GM23248 (cell line): ENCODE measurements at regions not wholly inside any gene's neighbourhood (a gene's known extent, or its start where the extent isn't known, plus 50 kb on each side); places are given as distances from the start of the nearest gene placed in this dataset.

Experiments used
- DNase-seq: peaks from one replicate; pipeline ENCODE4 v3.0.0-alpha.2; 2015
- H2AFZ ChIP-seq: fragments of 200-600 bp; sonication (generic); 2 replicates; pipeline ENCODE4 v1.6.1; 2016; ENCODE audit warnings: antibody characterized with exemption
- H3F3A ChIP-seq: fragments of 200-600 bp; sonication (generic); 2 replicates; pipeline ENCODE4 v1.6.1; 2016; ENCODE audit warnings: mild to moderate bottlenecking, antibody characterized with exemption, mixed run types; ENCODE audit not compliant: insufficient read depth
- H3K27ac ChIP-seq: fragments of 200-600 bp; sonication (generic); 2 replicates; pipeline ENCODE4 v1.5.1; 2016; ENCODE audit warnings: mild to moderate bottlenecking
- H3K27me3 ChIP-seq: fragments of 200-600 bp; sonication (generic); replicated peaks from 2 replicates; pipeline ENCODE4 v1.6.1; 2016; ENCODE audit warnings: mild to moderate bottlenecking; ENCODE audit not compliant: insufficient read depth
- H3K36me3 ChIP-seq: fragments of 200-600 bp; sonication (generic); 2 replicates; pipeline ENCODE4 v1.6.1; 2016; ENCODE audit warnings: low read depth, mild to moderate bottlenecking
- H3K4me1 ChIP-seq: fragments of 200-600 bp; sonication (generic); 2 replicates; pipeline ENCODE4 v1.6.1; 2016; ENCODE audit warnings: mild to moderate bottlenecking; ENCODE audit not compliant: insufficient read depth
- H3K4me2 ChIP-seq: fragments of 200-600 bp; sonication (generic); one replicate; pipeline ENCODE4 v1.6.1; 2016; ENCODE audit warnings: mild to moderate bottlenecking; ENCODE audit not compliant: unreplicated experiment
- H3K4me3 ChIP-seq: fragments of 200-600 bp; sonication (generic); 2 replicates; pipeline ENCODE4 v1.5.1; 2016; ENCODE audit warnings: mild to moderate bottlenecking
- H3K79me2 ChIP-seq: fragments of 200-600 bp; sonication (generic); 2 replicates; pipeline ENCODE4 v1.6.1; 2016; ENCODE audit warnings: mild to moderate bottlenecking; ENCODE audit not compliant: insufficient read depth
- H3K9ac ChIP-seq: fragments of 200-600 bp; sonication (generic); 2 replicates; pipeline ENCODE4 v1.6.1; 2016; ENCODE audit warnings: mild to moderate bottlenecking
- H3K9me2 ChIP-seq: fragments of 200-600 bp; sonication (generic); 2 replicates; pipeline ENCODE4 v1.6.1; 2016; ENCODE audit warnings: mixed run types, mild to moderate bottlenecking, moderate library complexity; ENCODE audit not compliant: insufficient read depth
- H3K9me3 ChIP-seq: fragments of 200-600 bp; sonication (generic); one replicate; pipeline ENCODE4 v1.6.1; 2017; ENCODE audit warnings: low read depth
- H4K20me1 ChIP-seq: fragments of 200-600 bp; sonication (generic); 2 replicates; pipeline ENCODE4 v1.6.0; 2016; ENCODE audit not compliant: insufficient read depth
- EZH2 ChIP-seq: fragments of 200-600 bp; sonication (generic); IDR thresholded peaks from 2 replicates; pipeline ENCODE4 v1.6.1; 2018; ENCODE audit warnings: antibody characterized with exemption, mild to moderate bottlenecking; ENCODE audit not compliant: insufficient read depth, poor library complexity, severe bottlenecking
- EZH2phosphoT487 ChIP-seq: fragments of 200-600 bp; sonication (generic); IDR thresholded peaks from 2 replicates; pipeline ENCODE4 v1.6.1; 2018; ENCODE audit warnings: antibody characterized with exemption, moderate library complexity, mild to moderate bottlenecking, low read depth; ENCODE audit not compliant: insufficient read depth
- WGBS, 2 experiments: methylation state at CpG; one replicate each; pipeline ENCODE4 v1.1.6; 2015 to 2017; ENCODE audit warnings: low lambda C conversion rate in 2 of 2, low coverage in 1 of 2; ENCODE audit errors: missing lambda C conversion rate in 2 of 2; 5-methylcytosine and 5-hydroxymethylcytosine counted together
- in situ Hi-C: fragments of 300-500 bp; cut with MboI; formaldehyde crosslinking; loops from 2 replicates; pipeline ENCODE4 v1.15.0; 2020

DNA sequence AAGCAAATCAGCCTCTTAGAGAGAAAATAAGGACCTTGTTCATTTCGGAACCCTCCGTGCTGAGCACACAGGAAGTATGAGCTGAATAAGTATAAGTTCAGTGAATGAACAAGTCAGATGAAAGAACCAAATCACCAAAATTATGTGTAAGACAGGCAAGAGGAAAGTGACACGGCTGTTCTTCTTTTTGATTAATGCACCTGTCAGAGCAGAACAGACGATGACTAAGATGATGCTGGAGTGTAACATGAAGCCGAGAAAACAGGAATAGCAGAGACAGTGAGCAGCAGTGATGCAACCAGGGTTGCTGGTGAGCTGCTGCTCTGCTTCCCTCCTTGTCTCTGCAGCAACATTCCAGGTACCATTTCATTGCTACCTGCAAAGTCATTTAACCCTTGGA, 861.1 kb downstream of the GALC start:
- no peak overlapping the region for H3K4me2 ChIP-seq
- peaks cover 14% of the 10 kb centered on the region; the same call in 1 of the 2 replicates for H3F3A ChIP-seq
- DNase-seq, result peak; percentile 41
- no peaks in the 10 kb centered on the region for H3K4me1 ChIP-seq
- 41 to 42% methylated on average over 5 of the region's 5 CpGs for WGBS, 2 experiments
- H3K4me3 ChIP-seq, result no peak overlapping the region
- H3K36me3 ChIP-seq, result no peaks in the 10 kb centered on the region
- H3K9me2 ChIP-seq, result no peaks in the 10 kb centered on the region
- H3K9me3 ChIP-seq, result no peaks in the 10 kb centered on the region
- H3K27me3 ChIP-seq, result no peaks in the 10 kb centered on the region
- no peak for TF ChIP-seq EZH2phosphoT487
- TF ChIP-seq EZH2, result no peak
- no peak overlapping the region for H3K27ac ChIP-seq
- H2AFZ ChIP-seq, result no peak overlapping the region
- in situ Hi-C loops, result no loop called here
- H3K79me2 ChIP-seq, result no peaks in the 10 kb centered on the region
- no peaks in the 10 kb centered on the region for H4K20me1 ChIP-seq
- H3K9ac ChIP-seq, result no peak overlapping the region

DNA sequence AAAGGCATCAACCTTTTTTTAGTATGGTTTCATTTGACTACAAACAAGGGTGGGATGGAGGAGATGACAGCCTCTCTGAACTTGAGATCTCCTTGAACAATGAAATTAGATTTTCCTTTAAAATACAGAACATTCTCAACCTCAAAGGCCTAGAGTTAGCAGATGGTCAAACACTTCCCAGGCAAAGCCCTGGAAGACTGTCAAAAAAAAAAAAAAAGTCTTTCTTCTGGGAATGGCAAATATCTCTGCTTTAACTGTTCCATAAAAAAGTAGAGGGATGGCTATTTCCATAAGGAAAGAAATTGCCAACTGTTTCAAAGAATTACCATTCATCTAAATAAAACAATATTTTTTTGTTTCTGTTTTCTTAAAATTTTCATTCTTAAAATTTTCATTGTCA, 870.8 kb downstream of the GALC start:
- H3K27me3 ChIP-seq, result no peaks in the 10 kb centered on the region
- in situ Hi-C loops, result no loop called here
- no peak overlapping the region for H3K9ac ChIP-seq
- no peak for TF ChIP-seq EZH2phosphoT487
- no peak for TF ChIP-seq EZH2
- H3K4me3 ChIP-seq, result no peak overlapping the region
- no peaks in the 10 kb centered on the region for H3K9me3 ChIP-seq
- H2AFZ ChIP-seq, result no peak overlapping the region
- H3F3A ChIP-seq, result no peaks in the 10 kb centered on the region
- H3K4me2 ChIP-seq, result no peak overlapping the region
- H4K20me1 ChIP-seq, result no peaks in the 10 kb centered on the region
- DNase-seq, result no peak
- no peak overlapping the region for H3K27ac ChIP-seq
- H3K36me3 ChIP-seq, result no peaks in the 10 kb centered on the region
- no peaks in the 10 kb centered on the region for H3K9me2 ChIP-seq
- no peaks in the 10 kb centered on the region for H3K79me2 ChIP-seq
- H3K4me1 ChIP-seq, result no peaks in the 10 kb centered on the region

DNA sequence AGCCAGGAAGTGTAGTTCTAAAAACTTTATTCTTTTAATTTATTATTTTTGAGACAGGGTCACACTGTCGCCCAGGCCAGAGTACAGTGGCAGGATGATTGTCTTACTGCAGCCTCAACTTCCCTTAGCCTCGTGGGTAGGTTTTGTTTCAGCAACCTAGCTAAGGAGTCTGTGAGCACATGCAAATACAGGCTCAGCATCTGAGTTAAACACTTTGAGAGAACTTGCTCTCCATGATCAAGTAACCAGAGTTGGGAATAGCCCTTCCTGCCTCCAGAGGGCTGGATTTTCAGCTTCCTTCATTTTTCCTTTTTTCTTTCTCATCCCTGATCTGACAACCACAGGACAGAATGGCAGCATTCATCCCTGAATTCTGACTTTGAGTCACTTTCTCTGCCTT, 871.3 kb downstream of the GALC start:
- WGBS, 2 experiments, result 25 to 58% methylated on average over 2 of the region's 2 CpGs
- TF ChIP-seq EZH2phosphoT487 (no peak), EZH2 (no peak)

DNA sequence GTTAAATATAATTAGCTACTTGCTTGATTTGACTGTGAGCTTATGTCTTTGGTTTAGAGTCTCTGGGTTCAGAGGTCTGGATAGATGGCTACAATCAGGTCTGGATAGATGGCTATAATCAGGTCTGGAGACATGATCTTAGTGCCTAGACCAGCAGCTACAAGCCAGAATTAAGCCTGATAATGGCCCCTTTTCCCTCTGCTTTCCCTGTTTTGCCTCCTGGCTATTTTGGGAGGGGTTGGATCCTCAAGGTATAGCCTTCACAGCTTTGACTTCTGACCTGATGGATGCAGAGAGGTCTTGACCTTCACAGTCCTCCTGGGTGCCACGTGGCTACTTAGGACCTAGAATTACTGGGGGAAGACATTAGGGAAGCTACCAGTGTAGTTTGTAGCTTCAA, 877.7 kb downstream of the GALC start:
- 0 to 4% methylated on average over 1 of the region's 1 CpG for WGBS, 2 experiments
- no peaks in the 10 kb centered on the region for H4K20me1 ChIP-seq
- H3K4me1 ChIP-seq, result no peaks in the 10 kb centered on the region
- TF ChIP-seq EZH2 (no peak), EZH2phosphoT487 (no peak)
- no peak overlapping the region for H3K9ac ChIP-seq
- H3K79me2 ChIP-seq, result no peaks in the 10 kb centered on the region
- in situ Hi-C loops, result no loop called here
- no peak for DNase-seq
- no peaks in the 10 kb centered on the region for H3K27me3 ChIP-seq
- H3F3A ChIP-seq, result no peaks in the 10 kb centered on the region
- H3K27ac ChIP-seq, result no peak overlapping the region
- H3K36me3 ChIP-seq, result no peaks in the 10 kb centered on the region
- H3K4me3 ChIP-seq, result no peak overlapping the region
- H3K9me2 ChIP-seq, result no peaks in the 10 kb centered on the region
- no peaks in the 10 kb centered on the region for H3K9me3 ChIP-seq
- no peak overlapping the region for H2AFZ ChIP-seq
- H3K4me2 ChIP-seq, result no peak overlapping the region

More for the DNA sequence above, 871.3 kb downstream of the GALC start:
- H4K20me1 ChIP-seq, result no peaks in the 10 kb centered on the region
- no peaks in the 10 kb centered on the region for H3K9me3 ChIP-seq
- no peaks in the 10 kb centered on the region for H3K36me3 ChIP-seq
- no peak for DNase-seq
- no peaks in the 10 kb centered on the region for H3K4me1 ChIP-seq
- H2AFZ ChIP-seq, result no peak overlapping the region
- in situ Hi-C loops, result no loop called here
- H3K79me2 ChIP-seq, result no peaks in the 10 kb centered on the region
- H3K4me2 ChIP-seq, result no peak overlapping the region
- no peaks in the 10 kb centered on the region for H3K9me2 ChIP-seq
- H3K9ac ChIP-seq, result no peak overlapping the region
- H3K27ac ChIP-seq, result no peak overlapping the region
- no peak overlapping the region for H3K4me3 ChIP-seq
- no peaks in the 10 kb centered on the region for H3K27me3 ChIP-seq
- no peaks in the 10 kb centered on the region for H3F3A ChIP-seq

DNA sequence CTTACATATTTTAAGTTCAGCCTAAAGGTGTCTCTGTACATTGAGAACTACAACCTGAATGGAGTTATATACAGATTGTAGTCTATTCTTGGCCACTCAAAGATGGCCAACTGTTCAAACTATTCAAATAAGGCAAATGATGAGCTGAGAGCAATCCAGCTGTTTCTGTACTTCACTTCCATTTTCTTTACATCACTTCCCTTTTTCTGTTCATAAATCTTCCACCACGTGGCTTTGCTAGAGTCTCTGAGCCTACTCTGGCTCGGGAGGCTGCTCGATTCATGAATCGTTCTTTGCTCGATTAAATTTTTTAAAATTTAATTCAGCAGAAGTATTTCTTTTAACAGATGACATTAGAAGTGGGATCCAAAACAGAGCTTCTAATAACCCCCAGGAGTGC, 879.7 kb downstream of the GALC start:
- TF ChIP-seq EZH2 (no peak), EZH2phosphoT487 (no peak)
- in situ Hi-C loops, result no loop called here
- no peak overlapping the region for H3K4me2 ChIP-seq
- no peaks in the 10 kb centered on the region for H3K9me3 ChIP-seq
- no peak for DNase-seq
- no peak overlapping the region for H3K4me3 ChIP-seq
- peaks cover 7% of the 10 kb centered on the region; the same call in 1 of the 2 replicates for H3K4me1 ChIP-seq
- no peak overlapping the region for H2AFZ ChIP-seq
- 43 to 57% methylated on average over 5 of the region's 5 CpGs for WGBS, 2 experiments
- H3K36me3 ChIP-seq, result no peaks in the 10 kb centered on the region
- H3K27ac ChIP-seq, result no peak overlapping the region
- no peak overlapping the region for H3K9ac ChIP-seq
- no peaks in the 10 kb centered on the region for H3K79me2 ChIP-seq
- no peaks in the 10 kb centered on the region for H3K9me2 ChIP-seq
- H3K27me3 ChIP-seq, result no peaks in the 10 kb centered on the region
- H4K20me1 ChIP-seq, result no peaks in the 10 kb centered on the region
- H3F3A ChIP-seq, result peaks cover 4% of the 10 kb centered on the region; the same call in 1 of the 2 replicates
